GM19351 (cell line): ENCODE measurements at regions not wholly inside any gene's neighbourhood (a gene's known extent, or its start where the extent isn't known, plus 50 kb on each side); places are given as distances from the start of the nearest gene placed in this dataset.

Experiments
- ATAC-seq: cut with Tn5 transposase; IDR thresholded peaks from one replicate; pipeline ENCODE4 v1.9.1; 2021; ENCODE audit warnings: mild to moderate bottlenecking, moderate library complexity; ENCODE audit not compliant: unreplicated experiment

DNA sequence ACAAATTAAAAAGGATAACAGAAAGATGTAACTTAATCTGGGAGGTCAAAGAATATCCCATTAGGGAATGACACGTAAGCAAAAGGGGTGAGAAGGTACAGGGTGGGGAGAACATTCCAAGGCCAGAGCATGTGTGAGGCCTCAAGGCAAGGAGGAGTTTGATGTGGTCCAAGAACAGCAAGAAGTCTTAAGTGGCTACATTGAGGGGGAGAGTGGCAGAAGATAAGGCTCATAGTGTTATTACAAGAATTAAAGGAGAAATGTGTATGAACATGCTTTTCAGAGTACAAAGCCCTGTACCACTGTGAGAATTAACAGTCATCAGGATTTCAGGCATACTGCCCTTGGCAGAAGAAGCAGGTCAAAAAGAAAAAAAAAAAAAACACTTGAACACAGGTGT, 174.4 kb upstream of the ERBB4 start:
- ATAC-seq = no peak

DNA sequence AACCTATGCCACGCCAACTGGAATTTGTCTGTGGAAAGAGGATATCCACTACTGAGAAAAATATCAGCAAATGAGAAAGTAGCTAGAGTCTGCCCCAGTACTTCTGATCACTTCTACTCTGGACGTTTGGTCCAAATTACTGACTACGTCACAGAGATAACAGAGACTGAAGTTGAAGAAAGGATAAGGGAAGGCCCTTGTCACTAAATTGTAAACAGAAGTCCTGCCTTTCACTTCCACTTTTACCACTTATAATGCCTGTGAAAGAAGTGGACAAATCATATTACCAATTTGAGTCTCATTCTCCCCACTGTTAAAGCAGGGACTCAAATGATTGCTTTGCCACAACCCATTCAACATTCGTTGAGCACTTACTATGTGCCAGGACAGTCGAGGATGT, 173.9 kb upstream of the ERBB4 start:
- no peak for ATAC-seq

DNA sequence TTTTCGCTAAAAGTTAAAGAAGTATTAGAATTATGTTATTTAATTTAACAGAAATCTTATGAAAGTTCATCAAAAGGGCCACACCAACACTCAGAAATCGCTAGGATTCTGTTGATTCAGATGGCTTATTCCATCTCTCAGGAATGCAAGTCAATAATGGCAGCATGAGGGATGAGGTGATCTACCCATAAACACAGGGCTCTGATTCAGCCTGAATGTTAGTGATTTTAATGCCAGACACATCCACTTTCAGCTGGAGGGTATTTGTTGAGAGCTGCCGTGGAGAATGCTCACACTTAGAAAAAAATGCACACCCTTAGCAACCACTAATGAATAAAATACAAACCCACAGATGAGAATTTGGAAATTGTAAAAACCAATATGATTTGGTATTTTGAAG, 173.3 kb upstream of the ERBB4 start:
- no peak for ATAC-seq

DNA sequence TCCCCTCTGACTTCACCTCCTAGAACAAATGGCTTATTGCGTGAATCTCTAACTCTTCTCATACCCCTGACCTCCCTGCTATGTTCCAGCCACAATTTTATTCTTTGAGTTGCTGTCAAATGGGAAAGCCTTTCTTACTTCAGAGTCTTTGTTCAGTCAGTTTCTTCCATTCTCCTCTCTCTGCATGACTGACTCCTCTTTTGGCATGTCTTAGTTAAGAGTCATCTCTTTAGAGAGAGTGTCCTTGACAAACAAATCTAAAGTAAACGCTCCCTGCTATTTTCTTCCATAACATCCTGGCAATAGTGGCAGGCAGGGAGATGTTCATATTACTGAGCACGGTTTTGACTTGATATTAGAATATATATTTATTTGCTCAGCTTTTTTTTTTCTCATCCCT, 170.7 kb upstream of the ERBB4 start:
- ATAC-seq = no peak

DNA sequence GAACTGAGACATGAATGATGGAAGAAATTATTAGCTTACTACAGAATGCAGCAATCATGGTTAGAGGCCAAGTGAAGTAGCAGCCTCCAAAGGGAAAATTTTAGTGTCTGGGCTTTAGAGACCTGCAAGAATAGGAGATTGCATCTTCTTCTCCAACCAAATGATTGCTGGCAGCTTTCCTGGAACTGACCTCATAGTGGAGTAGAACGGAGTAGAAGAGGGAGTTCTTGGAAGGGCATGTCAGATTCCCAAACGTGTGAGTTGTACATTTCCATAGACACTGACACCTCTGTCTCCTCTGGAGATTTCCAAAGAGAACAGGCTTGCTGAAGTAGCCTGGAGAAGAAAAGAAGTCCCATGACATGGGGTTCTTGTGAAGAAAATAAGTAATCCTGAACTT, 169.8 kb upstream of the ERBB4 start:
- ATAC-seq = no peak

DNA sequence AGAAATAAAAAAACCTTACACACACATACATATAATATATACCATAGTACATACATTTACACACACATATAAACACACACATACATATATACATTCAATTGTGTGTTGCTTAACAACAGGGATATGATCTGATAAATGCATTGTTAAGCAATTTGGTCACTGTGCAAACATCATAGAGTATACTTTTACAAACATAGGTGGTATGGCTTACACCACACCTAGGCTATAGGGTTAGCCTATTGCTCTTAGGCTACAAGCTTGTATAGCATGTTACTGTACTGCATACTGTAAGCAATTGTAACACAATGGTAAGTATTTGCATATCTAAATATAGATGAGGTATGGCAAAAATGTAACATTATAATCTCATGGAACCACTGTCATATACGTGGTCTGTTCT, 156.8 kb upstream of the ERBB4 start:
- ATAC-seq = no peak

DNA sequence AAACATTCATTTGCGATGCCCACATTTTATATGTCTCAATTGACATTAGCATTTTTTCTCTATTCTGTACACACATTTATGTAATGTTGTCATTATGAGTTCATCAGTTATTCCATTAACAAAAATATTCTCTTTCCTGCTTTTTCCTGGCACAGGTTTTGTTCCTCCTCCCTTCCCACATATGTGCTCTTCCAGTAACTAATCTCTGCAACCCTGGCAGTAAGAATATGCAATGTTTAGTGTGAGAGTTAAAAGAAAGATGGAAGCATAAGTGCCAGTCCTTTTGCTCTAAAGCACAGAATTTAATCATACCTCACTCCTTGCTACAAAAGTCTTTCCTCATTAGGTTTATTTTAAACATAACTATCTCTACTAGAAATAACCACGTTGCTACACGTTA, 155.8 kb upstream of the ERBB4 start:
- no peak for ATAC-seq

DNA sequence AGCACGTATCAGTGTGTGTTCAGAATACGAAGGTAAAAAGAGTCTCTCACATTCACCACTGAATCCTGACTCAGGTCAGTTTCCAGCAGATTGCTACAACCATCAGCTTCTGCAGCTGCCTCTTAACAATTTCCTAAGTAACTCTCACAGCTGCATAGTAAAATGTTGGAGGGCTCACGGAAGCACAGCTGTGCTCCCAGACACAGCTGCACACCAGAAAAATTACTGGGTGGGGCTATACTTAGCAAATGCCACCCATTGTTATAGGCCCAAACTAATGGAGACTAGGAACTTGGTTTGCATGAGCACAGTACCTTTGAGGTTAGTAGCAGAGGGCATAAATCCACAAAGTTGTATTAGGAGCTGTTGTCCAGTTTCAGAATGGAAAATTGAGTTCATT, 153.9 kb upstream of the ERBB4 start:
- ATAC-seq = no peak

DNA sequence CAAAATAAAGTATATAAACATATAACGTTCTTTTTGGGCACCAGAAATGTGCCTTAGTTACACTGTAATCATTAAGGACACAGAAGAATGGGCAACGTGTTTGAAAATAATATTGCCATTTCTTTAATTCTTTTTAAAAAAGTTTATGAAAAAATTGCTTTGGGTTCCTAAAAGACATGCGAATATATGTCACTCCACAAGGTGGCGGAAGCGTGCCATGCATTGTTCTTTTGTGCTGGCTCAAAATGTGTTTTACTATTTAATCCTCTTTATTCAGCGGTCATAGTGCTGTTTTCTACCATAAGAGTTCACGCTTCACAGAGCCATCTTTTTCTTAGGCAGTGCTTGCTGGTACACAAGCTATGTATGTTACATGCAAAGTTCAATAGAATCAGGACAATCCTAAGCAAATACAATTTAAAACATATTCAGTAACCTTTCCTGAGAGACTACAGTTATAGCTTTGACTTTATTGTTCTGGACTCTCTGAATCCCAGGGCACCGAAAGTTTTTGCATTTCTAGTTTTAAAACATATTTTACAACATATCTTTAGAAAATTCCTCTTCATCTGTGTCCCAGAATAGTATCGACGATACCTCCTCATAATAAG, 147.8 kb upstream of the ERBB4 start:
- ATAC-seq = peak; percentile 80

DNA sequence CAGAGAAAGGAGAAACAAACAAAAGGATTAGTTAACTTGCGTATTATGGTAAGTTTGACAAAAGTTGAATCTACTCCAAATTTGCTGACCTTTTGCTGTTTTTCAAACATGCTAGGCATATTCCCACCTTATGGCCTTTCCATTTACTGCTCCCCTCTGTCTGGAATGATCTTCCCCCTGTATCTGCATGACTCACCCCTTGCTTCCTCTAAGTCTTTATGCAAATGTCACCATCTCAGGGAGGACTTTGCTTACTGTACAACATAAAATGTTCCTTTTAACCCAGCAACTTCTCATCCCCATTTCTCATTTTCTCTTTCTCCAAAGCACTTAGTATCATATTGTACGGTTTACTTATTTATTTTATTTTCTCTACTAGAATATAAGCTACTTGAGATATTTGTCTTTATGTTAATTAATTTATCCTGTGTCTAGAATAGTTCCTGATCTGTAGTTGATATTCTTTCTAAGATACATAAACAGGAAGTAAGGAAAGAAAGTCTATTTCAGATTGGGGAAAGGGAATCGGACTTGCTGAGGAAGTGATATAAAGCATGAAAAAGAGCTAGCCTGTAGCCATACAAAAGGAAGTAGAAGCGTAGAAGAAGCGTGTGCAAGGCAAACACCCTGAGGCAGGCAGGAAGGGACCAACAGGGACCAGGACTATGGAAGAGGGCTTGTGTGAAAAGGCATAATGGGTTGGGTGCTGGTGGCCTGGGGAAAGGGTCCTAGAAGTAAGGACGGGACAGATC, 144.9 kb upstream of the ERBB4 start:
- no peak for ATAC-seq

DNA sequence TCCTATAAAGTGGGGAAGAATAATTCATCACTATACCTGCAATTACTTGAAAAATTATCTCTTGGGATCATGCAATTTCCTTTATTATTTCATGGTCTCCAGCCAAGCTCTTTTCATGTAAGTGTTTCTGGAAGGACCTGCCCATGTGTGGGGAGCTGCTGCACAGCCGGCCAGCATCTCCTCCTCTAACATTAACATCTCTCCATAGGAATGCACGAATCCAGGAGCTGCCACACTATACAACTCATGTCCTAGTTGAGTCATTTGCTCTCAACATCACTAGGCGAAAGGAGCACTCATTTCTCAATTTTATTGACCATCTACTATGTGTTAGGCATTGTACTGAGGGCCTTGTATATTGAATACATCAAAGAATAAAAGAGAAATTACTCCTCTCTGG, 144.3 kb upstream of the ERBB4 start:
- no peak for ATAC-seq

DNA sequence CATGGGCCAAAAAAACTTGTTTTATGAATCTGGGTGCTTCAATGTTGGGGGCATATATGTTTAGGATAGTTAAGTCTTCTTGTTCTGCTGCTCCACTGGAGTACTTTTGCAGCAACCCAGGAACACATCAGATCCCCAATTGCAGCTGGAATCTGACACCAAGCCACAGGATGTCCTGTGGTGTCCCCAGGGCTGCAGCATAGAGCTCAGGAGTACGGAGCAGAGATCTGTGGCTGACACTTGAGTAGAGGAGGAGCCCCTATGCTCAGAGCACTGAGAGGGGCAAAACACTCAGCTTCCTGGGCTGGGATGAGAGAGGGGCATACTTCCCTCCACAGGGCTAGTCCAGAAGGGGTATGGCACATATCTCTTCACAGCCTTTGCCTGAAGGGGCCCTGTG, 138.9 kb upstream of the ERBB4 start:
- no peak for ATAC-seq

DNA sequence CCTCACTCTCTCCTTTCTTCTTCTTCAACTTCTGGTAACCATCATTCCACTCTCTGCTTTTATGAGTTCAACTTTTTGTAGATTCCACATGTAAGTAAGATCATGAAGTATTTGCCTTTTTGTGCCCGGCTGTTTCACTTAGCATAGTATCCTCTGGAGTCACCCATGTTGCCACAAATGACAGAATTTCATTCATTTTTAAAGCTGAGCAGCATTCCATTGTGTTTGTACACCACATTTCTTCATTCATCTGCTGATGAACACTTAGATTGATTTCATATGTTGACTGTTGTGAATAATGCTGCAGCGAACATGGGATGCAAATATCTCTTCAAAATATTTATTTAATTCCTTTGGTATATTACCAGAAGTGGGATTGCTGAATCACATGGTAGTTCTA, 133.6 kb upstream of the ERBB4 start:
- ATAC-seq = no peak

DNA sequence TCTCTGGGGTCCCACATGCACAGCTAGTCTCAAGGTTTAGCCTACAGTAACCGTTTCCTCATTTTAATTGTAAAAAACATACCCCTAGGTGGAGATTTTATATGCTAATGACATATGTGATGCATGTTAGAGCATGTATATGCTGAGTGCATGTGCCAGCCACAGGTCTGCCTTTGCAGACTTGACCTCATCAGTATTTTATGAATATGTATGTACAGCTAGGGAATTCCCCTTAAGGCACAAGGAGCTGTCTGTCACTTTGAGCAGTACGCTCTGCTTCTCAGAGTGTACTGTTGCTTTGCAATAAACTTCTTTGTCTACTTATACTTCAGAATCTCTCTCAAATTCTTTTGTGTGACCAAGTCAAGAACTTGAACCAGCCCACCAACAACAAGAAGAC, 131.2 kb upstream of the ERBB4 start:
- ATAC-seq = no peak

DNA sequence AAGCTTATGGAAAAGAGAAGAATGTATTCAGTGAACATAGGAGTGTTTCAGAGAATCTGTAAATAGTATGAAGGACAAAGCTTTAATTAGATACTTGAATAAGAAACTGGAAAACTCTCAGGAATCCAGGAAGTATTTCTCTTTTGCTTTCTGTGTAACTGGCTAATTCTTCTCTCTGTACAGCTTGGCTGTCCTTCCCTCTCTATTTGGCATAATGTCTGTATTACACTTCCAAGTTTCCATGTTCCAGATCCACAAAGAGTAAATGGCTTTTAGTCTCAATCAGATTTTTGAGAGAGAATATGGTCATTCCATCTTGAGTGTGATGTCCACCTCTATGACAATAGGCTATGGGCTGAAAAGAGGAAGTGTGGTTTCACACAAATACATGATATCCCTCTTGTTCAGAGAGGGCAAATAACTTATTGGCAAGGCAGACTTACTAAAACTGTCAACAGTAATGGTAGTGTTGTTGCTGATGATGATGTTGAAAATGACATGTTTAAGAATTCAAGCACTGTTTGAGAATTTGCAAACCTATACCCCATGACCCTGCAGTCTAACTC, 129.2 kb upstream of the ERBB4 start:
- peak; percentile 80 for ATAC-seq

DNA sequence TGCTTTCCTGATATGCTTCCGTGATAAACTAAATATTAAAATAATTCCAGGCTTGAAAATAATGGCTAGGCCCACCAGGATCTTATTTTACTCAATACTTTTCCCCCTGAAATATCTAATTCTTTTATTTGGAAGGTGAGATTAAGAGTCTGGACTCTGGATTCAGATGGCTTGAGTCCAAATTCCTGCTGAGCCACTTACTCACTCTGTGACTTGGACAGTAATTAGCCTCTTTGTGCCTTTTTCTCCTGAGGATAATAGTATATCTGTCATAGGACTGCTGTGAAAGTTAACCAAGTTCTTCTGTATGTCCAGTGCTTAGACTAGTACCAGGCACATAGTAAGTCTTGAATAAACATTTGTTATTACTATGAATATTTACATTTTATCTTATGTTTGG, 127.3 kb upstream of the ERBB4 start:
- ATAC-seq = no peak

DNA sequence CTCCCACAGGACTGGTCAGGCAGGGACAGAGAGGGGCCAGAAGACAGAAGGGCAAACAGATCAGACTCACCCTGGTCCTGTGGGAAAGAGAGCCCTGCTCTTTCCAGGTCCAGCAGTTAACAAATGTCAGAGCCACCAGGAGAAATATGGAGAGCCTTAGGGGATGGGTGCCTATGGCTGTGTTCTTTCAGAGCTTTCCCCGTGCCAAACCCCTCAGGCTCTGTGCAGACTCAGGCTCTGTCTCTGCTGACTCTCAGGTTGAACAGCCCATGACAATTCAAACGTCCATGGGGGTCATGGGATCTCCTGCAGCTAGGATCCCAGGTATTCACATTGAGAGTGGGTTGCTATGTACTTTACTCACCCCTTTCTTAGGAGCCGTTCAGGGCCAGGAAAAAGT, 120.8 kb upstream of the ERBB4 start:
- no peak for ATAC-seq

DNA sequence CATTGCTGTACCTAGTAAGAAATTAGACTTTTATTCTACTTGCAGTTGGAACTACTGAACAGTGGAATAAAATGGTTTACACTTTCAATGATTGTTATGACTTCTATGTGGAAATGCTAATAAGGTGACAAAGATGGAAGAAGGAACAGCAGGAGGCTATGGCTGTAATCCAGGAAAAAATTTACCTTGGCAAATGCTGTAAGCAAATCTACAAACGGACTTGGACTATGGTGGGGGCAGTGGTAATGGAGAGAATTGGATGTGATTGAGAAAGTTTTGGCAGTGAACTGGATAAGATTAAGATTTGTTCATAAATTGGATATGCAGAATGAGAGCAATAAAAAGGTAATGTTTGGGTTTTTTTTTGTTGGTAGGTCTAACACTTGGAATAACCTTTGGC, 111.0 kb upstream of the ERBB4 start:
- no peak for ATAC-seq

DNA sequence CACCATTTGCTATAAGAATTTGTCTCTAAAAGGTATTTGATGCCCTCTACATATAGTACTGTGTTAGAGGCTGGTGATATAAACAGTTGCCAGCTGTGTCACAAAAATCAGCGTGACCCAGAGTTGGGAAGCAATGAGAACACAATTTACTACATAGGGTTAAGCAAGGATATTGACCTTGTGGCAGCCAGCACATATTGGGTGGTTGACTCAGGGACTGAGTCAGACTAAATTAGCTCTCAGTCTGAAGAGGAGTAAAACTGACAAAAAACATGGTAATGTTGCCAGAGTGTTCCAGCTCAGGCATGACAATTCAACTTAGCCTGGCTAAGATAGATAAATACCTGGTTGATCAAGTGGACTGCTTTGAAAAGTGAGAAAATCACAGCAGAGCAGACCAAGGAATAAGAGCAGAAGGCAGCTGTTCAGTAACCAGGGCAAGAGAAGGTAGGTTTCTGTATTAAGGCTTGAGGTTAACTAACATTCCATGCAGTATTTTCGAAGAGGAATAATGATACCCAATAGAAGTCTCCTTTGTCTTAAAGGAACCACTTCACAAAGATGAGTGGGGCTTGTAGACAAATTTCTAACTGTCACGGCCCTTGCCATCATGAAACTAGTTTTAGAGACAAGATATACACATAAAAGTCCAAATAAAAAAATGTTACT, 108.2 kb upstream of the ERBB4 start:
- ATAC-seq = no peak

DNA sequence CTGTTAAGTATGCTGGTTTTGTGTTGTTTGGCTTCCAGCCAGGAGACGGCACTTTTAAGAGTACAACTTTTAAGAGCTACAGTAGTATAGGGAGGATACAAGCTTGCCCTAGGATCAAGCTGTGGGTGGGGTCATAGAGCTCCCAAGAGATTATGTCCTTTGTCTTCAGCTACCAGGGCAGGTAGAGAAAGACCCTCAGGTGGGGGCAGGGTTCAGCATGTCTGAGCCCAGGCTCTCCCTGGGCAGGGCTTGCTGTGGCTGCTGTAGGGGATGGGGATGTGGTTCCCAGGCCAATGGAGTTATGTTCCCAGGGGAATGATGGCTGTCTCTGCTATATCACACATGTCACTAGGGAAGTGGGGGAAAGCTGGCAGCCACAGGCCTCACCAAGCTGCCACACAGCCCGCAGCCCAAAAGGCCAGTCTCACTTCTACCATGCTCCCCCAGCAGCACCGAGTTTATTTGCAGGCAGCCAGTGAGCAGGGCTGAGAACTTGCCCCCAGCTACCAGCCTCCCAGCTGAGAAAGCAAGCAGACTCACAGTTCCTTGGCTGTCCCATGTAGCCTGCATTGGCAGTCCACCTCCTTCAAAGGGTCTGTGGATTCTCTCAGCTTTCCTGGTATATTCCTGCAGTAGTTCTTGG, 105.7 kb upstream of the ERBB4 start:
- no peak for ATAC-seq

DNA sequence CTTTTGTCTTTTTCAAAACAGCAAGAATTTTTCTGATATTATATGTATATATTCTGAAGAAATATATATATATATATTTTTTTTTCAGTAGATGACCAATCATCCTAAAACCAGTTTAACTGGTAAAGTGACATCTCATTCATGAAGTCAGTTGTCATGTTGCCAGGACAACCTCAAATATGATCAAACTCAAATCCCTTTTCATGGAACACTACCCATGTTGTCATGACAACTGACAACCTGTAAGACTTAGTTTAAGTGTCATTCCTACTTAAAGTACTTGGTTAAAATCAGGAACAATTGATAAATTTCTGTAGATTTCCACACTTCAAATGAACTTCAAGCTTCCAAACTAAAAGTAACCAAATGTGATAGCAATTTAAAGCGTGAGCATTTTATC, 101.8 kb upstream of the ERBB4 start:
- no peak for ATAC-seq

DNA sequence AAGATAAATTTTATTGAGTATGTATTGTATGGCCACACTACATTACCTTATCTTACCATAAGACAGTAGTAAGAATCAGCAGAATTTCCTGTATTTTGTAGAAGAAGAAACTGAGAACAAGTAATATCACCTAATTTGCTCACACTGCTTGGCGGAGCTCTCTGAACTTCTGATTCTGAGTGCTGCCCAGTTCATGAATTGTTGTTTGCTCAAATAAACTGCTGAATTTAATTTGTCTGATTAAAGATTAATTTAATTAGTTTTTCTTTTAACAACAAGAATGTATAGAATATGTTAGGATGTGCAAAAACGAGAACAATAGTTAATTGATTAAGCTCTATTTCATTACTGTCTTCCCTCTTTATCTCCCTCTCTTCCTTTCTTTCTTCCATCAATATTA, 100.1 kb upstream of the ERBB4 start:
- no peak for ATAC-seq
